ENCODE measurements at regions not wholly inside any gene's neighbourhood (a gene's known extent, or its start where the extent isn't known, plus 50 kb on each side); places are given as distances from the start of the nearest gene placed in this dataset.
"Not testable (repeated sequence)": the region's sequence is repeated elsewhere in the genome, so short reads cannot be mapped to it uniquely, and the experiment has no call there.

DNA sequence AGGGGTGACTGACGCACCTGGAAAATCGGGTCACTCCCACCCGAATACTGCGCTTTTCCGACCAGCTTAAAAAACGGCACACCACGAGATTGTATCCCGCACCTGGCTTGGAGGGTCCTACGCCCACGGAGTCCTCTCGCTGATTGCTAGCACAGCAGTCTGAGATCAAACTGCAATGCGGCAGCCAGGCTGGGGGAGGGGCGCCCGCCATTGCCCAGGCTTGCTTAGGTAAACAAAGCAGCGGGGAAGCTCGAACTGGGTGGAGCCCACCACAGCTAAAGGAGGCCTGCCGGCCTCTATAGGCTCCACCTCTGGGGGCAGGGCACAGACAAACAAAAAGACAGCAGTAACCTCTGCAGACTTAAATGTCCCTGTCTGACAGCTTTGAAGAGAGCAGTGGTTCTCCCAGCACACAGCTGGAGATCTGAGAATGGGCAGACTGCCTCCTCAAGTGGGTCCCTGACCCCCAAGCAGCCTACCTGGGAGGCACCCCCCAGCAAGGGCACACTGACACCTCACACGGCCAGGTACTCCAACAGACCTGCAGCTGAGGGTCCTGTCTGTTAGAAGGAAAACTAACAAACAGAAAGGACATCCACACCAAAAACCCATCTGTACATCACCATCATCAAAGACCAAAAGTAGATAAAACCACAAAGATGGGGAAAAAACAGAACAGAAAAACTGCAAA, 714.5 kb upstream of the PITX2 start:
- not testable (repeated sequence) for H3K14ac ChIP-seq (ENCODE audit: insufficient read length); H2BK12ac ChIP-seq (ENCODE audit: low read depth, low read length); H3K4ac ChIP-seq (replicated peaks; ENCODE audit: insufficient read length, low read depth, low read length); H2AK5ac ChIP-seq (ENCODE audit: low read depth, low read length); H2BK5ac ChIP-seq (ENCODE audit: low read depth, low read length); H3K36me3 ChIP-seq (ENCODE audit: control insufficient read depth in 2 of 4, insufficient read depth in 4 of 4, low read length in 3 of 4); H3K4me1 ChIP-seq (replicated peaks in 1 of 4; ENCODE audit: control insufficient read depth in 3 of 4, insufficient read depth in 4 of 4, low read length in 3 of 4); H2BK20ac ChIP-seq (ENCODE audit: low read length); H2BK15ac ChIP-seq (ENCODE audit: low read length); H4K91ac ChIP-seq (replicated peaks; ENCODE audit: insufficient read length, low read length); H3K23me2 ChIP-seq (ENCODE audit: low read depth, low read length); H3K9ac ChIP-seq (replicated peaks in 1 of 4; ENCODE audit: extremely low read depth in 1 of 4, low read depth in 3 of 4, low read length in 3 of 4); H3K18ac ChIP-seq (ENCODE audit: extremely low read depth, low read length); H2BK120ac ChIP-seq (replicated peaks; ENCODE audit: low read depth, low read length); H4K5ac ChIP-seq (ENCODE audit: insufficient read length, low read depth, low read length); H3K27ac ChIP-seq (ENCODE audit: low read depth, low read length); H2AFZ ChIP-seq (ENCODE audit: low read length); H3K23ac ChIP-seq (ENCODE audit: insufficient read length); H3K79me1 ChIP-seq (ENCODE audit: low read depth, low read length); H4K20me1 ChIP-seq (replicated peaks in 1 of 2; ENCODE audit: control insufficient read depth in 1 of 2, insufficient read depth in 2 of 2, low read length in 2 of 2); H3K56ac ChIP-seq (replicated peaks; ENCODE audit: insufficient read length, low read depth, low read length); FAIRE-seq; H3K79me2 ChIP-seq (ENCODE audit: control insufficient read depth in 1 of 2, insufficient read depth in 2 of 2, low read length in 2 of 2); H4K8ac ChIP-seq (ENCODE audit: extremely low read depth, insufficient read depth, low read length); H3K9me3 ChIP-seq (ENCODE audit: insufficient read depth in 2 of 2, low read depth in 1 of 2, low read length in 1 of 2); H3K27me3 ChIP-seq (replicated peaks in 1 of 4; ENCODE audit: control insufficient read depth in 3 of 4, extremely low read depth in 1 of 4, insufficient read depth in 3 of 4, low read length in 3 of 4)
- peak in 1 of 2 experiments; percentile 63 for DNase-seq (ENCODE audit: low read depth in 1 of 2, low spot score in 2 of 2)
- WGBS, 2 experiments (ENCODE audit: extremely low coverage in 1 of 2, insufficient coverage in 1 of 2, insufficient read length in 1 of 2, insufficient replicate concordance in 2 of 2, low coverage in 1 of 2, low lambda C conversion rate in 2 of 2, missing lambda C conversion rate in 1 of 2) = 67% methylated on average over 16 of the region's 18 CpGs; no CpG with 5 or more reads in 1 of the 2 experiments
- peak overlapping the region in 1 of 4 experiments; percentile 10; a peak in 1 of 8 replicates for H3K4me3 ChIP-seq (ENCODE audit: extremely low read depth in 1 of 4, insufficient read depth in 2 of 4, low read depth in 3 of 4, low read length in 4 of 4)
- ChIA-PET POLR2A (ENCODE audit: partially characterized antibody) (interaction anchor here (1.0 to 1.3 kb wide), 2 partner anchors 12 to 28 kb away, joined by 4 read pairs; no protein-coding TSS in a partner anchor), CTCF (ENCODE audit: partially characterized antibody) (interaction anchor here (1.1 kb wide), 1 partner anchor 706 kb away, joined by 3 read pairs; no protein-coding TSS in a partner anchor)
- peak overlapping the region in 1 of 2 experiments; percentile 44; a peak in 1 of 4 replicates for H3K4me2 ChIP-seq (ENCODE audit: insufficient read depth in 1 of 2, low read depth in 2 of 2, low read length in 2 of 2)
